ENCODE measurements at regions not wholly inside any gene's neighbourhood (a gene's known extent, or its start where the extent isn't known, plus 50 kb on each side); places are given as distances from the start of the nearest gene placed in this dataset.

- no peak for DNase-seq
These were observed 464.6 kb downstream of the MTX2 start for GRCh38 chr2:176733698-176734430.

- DNase-seq: no peak
These were observed 465.6 kb downstream of the MTX2 start for GRCh38 chr2:176734868-176735267.

GRCh38 chr2:176742271-176742670, 470.3 kb upstream of the HNRNPA3 start:
- DNase-seq: no peak

GRCh38 chr2:176743671-176744070, 468.9 kb upstream of the HNRNPA3 start:
- DNase-seq: no peak

GRCh38 chr2:176744146-176744545, 468.4 kb upstream of the HNRNPA3 start:
- DNase-seq: no peak

GRCh38 chr2:176745543-176746200, 466.9 kb upstream of the HNRNPA3 start:
- no peak for DNase-seq

GRCh38 chr2:176746411-176746810, 466.2 kb upstream of the HNRNPA3 start:
- DNase-seq: no peak

- DNase-seq: no peak
These were observed 465.1 kb upstream of the HNRNPA3 start for GRCh38 chr2:176747506-176747905.

GRCh38 chr2:176747928-176748327, 464.7 kb upstream of the HNRNPA3 start:
- DNase-seq: no peak

- DNase-seq: no peak
These were observed 463.9 kb upstream of the HNRNPA3 start for GRCh38 chr2:176748662-176749061.

GRCh38 chr2:176751314-176752227, 461.0 kb upstream of the HNRNPA3 start:
- DNase-seq: no peak

- DNase-seq: no peak
These were observed 460.3 kb upstream of the HNRNPA3 start for GRCh38 chr2:176752295-176752694.

GRCh38 chr2:176753205-176753604, 459.4 kb upstream of the HNRNPA3 start:
- no peak for DNase-seq

- DNase-seq: no peak
These were observed 458.7 kb upstream of the HNRNPA3 start for GRCh38 chr2:176753752-176754474.

GRCh38 chr2:176755537-176756135, 457.0 kb upstream of the HNRNPA3 start:
- DNase-seq: no peak

- DNase-seq: no peak
These were observed 454.2 kb upstream of the HNRNPA3 start for GRCh38 chr2:176758426-176758825.

GRCh38 chr2:176760439-176760838, 452.2 kb upstream of the HNRNPA3 start:
- no peak for DNase-seq

- no peak for DNase-seq
These were observed 449.5 kb upstream of the HNRNPA3 start for GRCh38 chr2:176763130-176763529.

- no peak for DNase-seq
These were observed 448.7 kb upstream of the HNRNPA3 start for GRCh38 chr2:176763851-176764404.

- DNase-seq: no peak
These were observed 447.7 kb upstream of the HNRNPA3 start for GRCh38 chr2:176764921-176765320.

GRCh38 chr2:176766005-176766404, 446.6 kb upstream of the HNRNPA3 start:
- DNase-seq: no peak

- DNase-seq: no peak
These were observed 444.4 kb upstream of the HNRNPA3 start for GRCh38 chr2:176768185-176768584.

Measured in occipital lobe (tissue), 1 donor.